ENCODE measurements at regions not wholly inside any gene's neighbourhood (a gene's known extent, or its start where the extent isn't known, plus 50 kb on each side); places are given as distances from the start of the nearest gene placed in this dataset.

GRCh38 chr1:95876276-95876675 lies 642.3 kb downstream of the RWDD3 start:
- TF ChIP-seq CTCF (conservative IDR thresholded peaks at IDR 0.05) (no peak), EZH2 (IDR thresholded peaks at IDR 0.05; ENCODE audit: low read depth) (no peak)

Data from PC-9 (cell line).